ENCODE measurements at regions not wholly inside any gene's neighbourhood (a gene's known extent, or its start where the extent isn't known, plus 50 kb on each side); places are given as distances from the start of the nearest gene placed in this dataset.

GRCh38 chr14:71651228-71651627 lies 281.0 kb upstream of the RGS6 start:
- intact Hi-C loops (cut with DNase I): no loop called here
- Histone ChIP-seq H3K27me3 (no peaks in the 10 kb centered on the region), H3K4me3 (no peak overlapping the region), H3K9me3 (peaks cover 0 to 11% (median 8%) of the 10 kb centered on the region in 4 donors), H3K4me1 (peaks cover 0 to 17% (median 12%) of the 10 kb centered on the region in 4 donors), H3K27ac (replicated peaks in 1 of 4) (peak overlapping the region in 3 of 4 donors; percentile 13 to 22 (median 15)), H3K36me3 (peaks cover 0 to 5% (median 0%) of the 10 kb centered on the region in 4 donors)
- TF ChIP-seq EP300 (IDR thresholded peaks at IDR 0.05) (no peak), CTCF (IDR thresholded peaks at IDR 0.05) (no peak), POLR2A (IDR thresholded peaks at IDR 0.05; ENCODE audit: low read depth) (no peak), POLR2AphosphoS5 (IDR thresholded peaks at IDR 0.05) (no peak)
- WGBS: 13% methylated on average over 1 of the region's 1 CpG
- DNase-seq (ENCODE audit: extremely low spot score): no peak

GRCh38 chr14:71652368-71652767 lies 279.9 kb upstream of the RGS6 start:
- TF ChIP-seq POLR2AphosphoS5 (IDR thresholded peaks at IDR 0.05) (no peak), CTCF (IDR thresholded peaks at IDR 0.05) (no peak), EP300 (IDR thresholded peaks at IDR 0.05) (no peak), POLR2A (IDR thresholded peaks at IDR 0.05; ENCODE audit: low read depth) (no peak)
- 93% methylated on average over 1 of the region's 1 CpG for WGBS
- peaks cover 0 to 5% (median 0%) of the 10 kb centered on the region in 4 donors for H3K36me3 ChIP-seq
- no peaks in the 10 kb centered on the region for H3K27me3 ChIP-seq
- intact Hi-C loops (cut with DNase I): no loop called here
- peaks cover 0 to 11% (median 8%) of the 10 kb centered on the region in 4 donors for H3K9me3 ChIP-seq
- no peak overlapping the region for H3K27ac ChIP-seq (replicated peaks in 1 of 4)
- peaks cover 0 to 17% (median 12%) of the 10 kb centered on the region in 4 donors for H3K4me1 ChIP-seq
- DNase-seq (ENCODE audit: extremely low spot score): no peak
- no peak overlapping the region for H3K4me3 ChIP-seq

GRCh38 chr14:71654810-71655209 lies 277.4 kb upstream of the RGS6 start:
- WGBS: 96% methylated on average over 3 of the region's 3 CpGs
- Histone ChIP-seq H3K27ac (replicated peaks in 1 of 4) (no peak overlapping the region), H3K4me3 (no peak overlapping the region), H3K36me3 (peaks cover 0 to 5% (median 0%) of the 10 kb centered on the region in 4 donors), H3K27me3 (no peaks in the 10 kb centered on the region), H3K9me3 (peaks cover 0 to 11% (median 8%) of the 10 kb centered on the region in 4 donors), H3K4me1 (peaks cover 6 to 20% (median 14%) of the 10 kb centered on the region in 4 donors)
- intact Hi-C loops (cut with DNase I): no loop called here
- no peak for TF ChIP-seq POLR2A (IDR thresholded peaks at IDR 0.05; ENCODE audit: low read depth)
- TF ChIP-seq EP300 (IDR thresholded peaks at IDR 0.05): no peak
- no peak for TF ChIP-seq POLR2AphosphoS5 (IDR thresholded peaks at IDR 0.05)
- TF ChIP-seq CTCF (IDR thresholded peaks at IDR 0.05): no peak
- no peak for DNase-seq (ENCODE audit: extremely low spot score)

GRCh38 chr14:71658261-71658860 lies 273.9 kb upstream of the RGS6 start:
- WGBS: 68% methylated on average over 2 of the region's 2 CpGs
- H3K27ac ChIP-seq (replicated peaks in 1 of 4): no peak overlapping the region
- TF ChIP-seq EP300 (IDR thresholded peaks at IDR 0.05) (no peak), CTCF (IDR thresholded peaks at IDR 0.05) (no peak), POLR2A (IDR thresholded peaks at IDR 0.05; ENCODE audit: low read depth) (no peak), POLR2AphosphoS5 (IDR thresholded peaks at IDR 0.05) (no peak)
- no peak for DNase-seq (ENCODE audit: extremely low spot score)
- intact Hi-C loops (cut with DNase I): no loop called here
- H3K36me3 ChIP-seq: peaks cover 0 to 20% (median 6%) of the 10 kb centered on the region in 4 donors
- no peak overlapping the region for H3K4me3 ChIP-seq
- H3K9me3 ChIP-seq: no peaks in the 10 kb centered on the region
- peaks cover 0 to 6% (median 3%) of the 10 kb centered on the region in 4 donors for H3K4me1 ChIP-seq
- H3K27me3 ChIP-seq: no peaks in the 10 kb centered on the region

GRCh38 chr14:71659159-71659558 lies 273.1 kb upstream of the RGS6 start:
- Histone ChIP-seq H3K4me1 (peaks cover 0 to 6% (median 3%) of the 10 kb centered on the region in 4 donors), H3K27me3 (no peaks in the 10 kb centered on the region), H3K36me3 (peaks cover 0 to 20% (median 6%) of the 10 kb centered on the region in 4 donors), H3K9me3 (no peaks in the 10 kb centered on the region), H3K27ac (replicated peaks in 1 of 4) (no peak overlapping the region), H3K4me3 (no peak overlapping the region)
- no peak for DNase-seq (ENCODE audit: extremely low spot score)
- intact Hi-C loops (cut with DNase I): no loop called here
- TF ChIP-seq CTCF (IDR thresholded peaks at IDR 0.05): no peak
- no peak for TF ChIP-seq POLR2AphosphoS5 (IDR thresholded peaks at IDR 0.05)
- no peak for TF ChIP-seq EP300 (IDR thresholded peaks at IDR 0.05)
- TF ChIP-seq POLR2A (IDR thresholded peaks at IDR 0.05; ENCODE audit: low read depth): no peak

Data from esophagus muscularis mucosa (tissue), 4 donors.